Kidney (tissue), 13 donors: ENCODE measurements at regions not wholly inside any gene's neighbourhood (a gene's known extent, or its start where the extent isn't known, plus 50 kb on each side); places are given as distances from the start of the nearest gene placed in this dataset.

ENCODE experiments used
- DNase-seq, 5 donors: peaks; one replicate each; pipeline ENCODE4 v3.0.0-alpha.2; 2013 to 2020
- FAIRE-seq: peaks from 2 replicates; lab custom pipeline; 2012; peaks lifted over from hg19 to GRCh38; lab: Jason Lieb, UNC
- H3K27ac ChIP-seq, 2 donors: one replicate each; pipeline ENCODE4 v1.7.0; 2013; ENCODE audit warnings: low read depth in 2 of 2, low read length in 2 of 2, inconsistent platforms in 1 of 2
- H3K27me3 ChIP-seq: one replicate; pipeline ENCODE4 v1.7.1; 2013; ENCODE audit warnings: low read length, inconsistent platforms; ENCODE audit not compliant: control insufficient read depth, insufficient read depth
- H3K36me3 ChIP-seq, 3 donors: one replicate each; pipeline versions ENCODE4 v1.7.0 to v1.7.1; 2013; ENCODE audit warnings: low read length in 3 of 3, control low read depth in 1 of 3, inconsistent platforms in 1 of 3; ENCODE audit not compliant: insufficient read depth in 3 of 3, control insufficient read depth in 2 of 3
- H3K4me1 ChIP-seq, 3 donors: one replicate each; pipeline versions ENCODE4 v1.7.0 to v1.7.1; 2013; ENCODE audit warnings: low read length in 3 of 3, inconsistent platforms in 1 of 3, low read depth in 1 of 3; ENCODE audit not compliant: control insufficient read depth in 2 of 3, insufficient read depth in 2 of 3
- H3K4me3 ChIP-seq, 3 donors: one replicate each; pipeline versions ENCODE4 v1.7.0 to v1.8.1; 2013; ENCODE audit warnings: low read length in 3 of 3, control low read depth in 1 of 3, inconsistent platforms in 1 of 3
- H3K9ac ChIP-seq, 3 donors: one replicate each; pipeline versions ENCODE4 v1.7.0 to v1.7.1; 2013; ENCODE audit warnings: low read length in 3 of 3, control low read depth in 1 of 3, inconsistent platforms in 1 of 3
- H3K9me3 ChIP-seq, 3 donors: one replicate each; pipeline versions ENCODE4 v1.7.0 to v1.7.1; 2013; ENCODE audit warnings: low read length in 3 of 3, control low read depth in 1 of 3, inconsistent platforms in 1 of 3; ENCODE audit not compliant: control insufficient read depth in 2 of 3, insufficient read depth in 1 of 3
- CTCF ChIP-seq: IDR thresholded peaks from 3 replicates; pipeline ENCODE4 v1.5.1; 2012; ENCODE audit warnings: mild to moderate bottlenecking, moderate library complexity, borderline replicate concordance; ENCODE audit not compliant: insufficient read depth; ENCODE audit errors: extremely low read depth
- intact Hi-C: fragments of 100-400 bp; cut with DNase I; formaldehyde crosslinking; loops from one replicate; pipeline ENCODE4 v1.11.1; 2022
- donor health status: control.
- donor health status: control.
- donor health status: control.
- donor health status: control.
- donor health status: control.
- donor health status: DM: yes; HTN: yes; CAD: no.
- donor health status: Normal renal cell carcinoma (clear cell type).

- DNase-seq (no peak), FAIRE-seq (no peak)
- H3K4me1 ChIP-seq = no peaks in the 10 kb centered on the region
- H3K36me3 ChIP-seq = no peaks in the 10 kb centered on the region
- no peak for TF ChIP-seq CTCF
- H3K27ac ChIP-seq = no peak overlapping the region
- no peak overlapping the region for H3K4me3 ChIP-seq
- no peaks in the 10 kb centered on the region for H3K9me3 ChIP-seq
- H3K27me3 ChIP-seq = no peaks in the 10 kb centered on the region
- H3K9ac ChIP-seq = no peak overlapping the region
- intact Hi-C loops = no loop called here
Measured at GRCh38 chr11:109302591-109303334, 119.2 kb upstream of the C11orf87 start.

- H3K4me1 ChIP-seq = no peaks in the 10 kb centered on the region
- no peaks in the 10 kb centered on the region for H3K36me3 ChIP-seq
- H3K27ac ChIP-seq = no peak overlapping the region
- intact Hi-C loops = no loop called here
- FAIRE-seq (no peak), DNase-seq (no peak)
- no peak overlapping the region for H3K9ac ChIP-seq
- TF ChIP-seq CTCF = no peak
- no peak overlapping the region for H3K4me3 ChIP-seq
- no peaks in the 10 kb centered on the region for H3K9me3 ChIP-seq
- H3K27me3 ChIP-seq = no peaks in the 10 kb centered on the region
Measured at GRCh38 chr11:109303342-109303741, 118.6 kb upstream of the C11orf87 start.

GRCh38 chr11:109304159-109304558 lies 117.8 kb upstream of the C11orf87 start:
- H3K27ac ChIP-seq = no peak overlapping the region
- FAIRE-seq = no peak
- no peaks in the 10 kb centered on the region for H3K27me3 ChIP-seq
- no peaks in the 10 kb centered on the region for H3K36me3 ChIP-seq
- DNase-seq = no peak
- no peak overlapping the region for H3K9ac ChIP-seq
- no peaks in the 10 kb centered on the region for H3K4me1 ChIP-seq
- intact Hi-C loops = no loop called here
- H3K9me3 ChIP-seq = no peaks in the 10 kb centered on the region
- TF ChIP-seq CTCF = no peak
- H3K4me3 ChIP-seq = no peak overlapping the region
